ENCODE measurements at regions not wholly inside any gene's neighbourhood (a gene's known extent, or its start where the extent isn't known, plus 50 kb on each side); places are given as distances from the start of the nearest gene placed in this dataset.

DNA sequence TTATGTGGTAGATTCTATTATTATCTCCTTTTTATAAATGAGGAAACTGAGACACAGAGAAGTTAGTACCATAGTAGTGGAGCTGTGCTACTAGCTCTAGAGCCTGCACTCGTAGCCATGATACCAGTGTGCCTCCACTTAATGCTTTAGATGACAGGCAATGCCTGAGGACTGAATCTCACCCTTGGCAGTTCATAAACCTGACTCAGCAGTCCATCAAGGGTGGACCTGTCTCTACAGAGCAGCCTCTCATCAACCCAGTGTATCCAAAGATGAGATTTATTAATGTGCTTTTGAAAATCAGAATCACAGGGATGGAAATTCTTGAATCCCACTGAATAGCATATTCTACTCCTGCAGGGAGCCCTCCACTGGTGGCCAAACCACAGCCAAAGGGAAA, 483.2 kb upstream of the DIPK2B start:
- TF ChIP-seq, protein P1, sequence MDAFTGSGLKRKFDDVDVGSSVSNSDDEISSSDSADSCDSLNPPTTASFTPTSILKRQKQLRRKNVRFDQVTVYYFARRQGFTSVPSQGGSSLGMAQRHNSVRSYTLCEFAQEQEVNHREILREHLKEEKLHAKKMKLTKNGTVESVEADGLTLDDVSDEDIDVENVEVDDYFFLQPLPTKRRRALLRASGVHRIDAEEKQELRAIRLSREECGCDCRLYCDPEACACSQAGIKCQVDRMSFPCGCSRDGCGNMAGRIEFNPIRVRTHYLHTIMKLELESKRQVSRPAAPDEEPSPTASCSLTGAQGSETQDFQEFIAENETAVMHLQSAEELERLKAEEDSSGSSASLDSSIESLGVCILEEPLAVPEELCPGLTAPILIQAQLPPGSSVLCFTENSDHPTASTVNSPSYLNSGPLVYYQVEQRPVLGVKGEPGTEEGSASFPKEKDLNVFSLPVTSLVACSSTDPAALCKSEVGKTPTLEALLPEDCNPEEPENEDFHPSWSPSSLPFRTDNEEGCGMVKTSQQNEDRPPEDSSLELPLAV (CRISPR knock-in tag; conservative IDR thresholded peaks at IDR 0.05; ENCODE audit: low read depth), result no peak
- TF ChIP-seq, protein P2, sequence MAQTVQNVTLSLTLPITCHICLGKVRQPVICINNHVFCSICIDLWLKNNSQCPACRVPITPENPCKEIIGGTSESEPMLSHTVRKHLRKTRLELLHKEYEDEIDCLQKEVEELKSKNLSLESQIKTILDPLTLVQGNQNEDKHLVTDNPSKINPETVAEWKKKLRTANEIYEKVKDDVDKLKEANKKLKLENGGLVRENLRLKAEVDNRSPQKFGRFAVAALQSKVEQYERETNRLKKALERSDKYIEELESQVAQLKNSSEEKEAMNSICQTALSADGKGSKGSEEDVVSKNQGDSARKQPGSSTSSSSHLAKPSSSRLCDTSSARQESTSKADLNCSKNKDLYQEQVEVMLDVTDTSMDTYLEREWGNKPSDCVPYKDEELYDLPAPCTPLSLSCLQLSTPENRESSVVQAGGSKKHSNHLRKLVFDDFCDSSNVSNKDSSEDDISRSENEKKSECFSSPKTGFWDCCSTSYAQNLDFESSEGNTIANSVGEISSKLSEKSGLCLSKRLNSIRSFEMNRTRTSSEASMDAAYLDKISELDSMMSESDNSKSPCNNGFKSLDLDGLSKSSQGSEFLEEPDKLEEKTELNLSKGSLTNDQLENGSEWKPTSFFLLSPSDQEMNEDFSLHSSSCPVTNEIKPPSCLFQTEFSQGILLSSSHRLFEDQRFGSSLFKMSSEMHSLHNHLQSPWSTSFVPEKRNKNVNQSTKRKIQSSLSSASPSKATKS (CRISPR knock-in tag; IDR thresholded peaks at IDR 0.05), result no peak
- TF ChIP-seq PRPF4 (IDR thresholded peaks at IDR 0.05; ENCODE audit: low read depth, low read length, poor library complexity, severe bottlenecking) (no peak), MAFK (conservative IDR thresholded peaks at IDR 0.05 in 1 of 2, IDR thresholded peaks at IDR 0.05 in 1 of 2; ENCODE audit: low read length in 2 of 2) (peak in 1 of 2 experiments; percentile 52; a peak in 2 of 4 replicates), ZSCAN29 (CRISPR knock-in tag; conservative IDR thresholded peaks at IDR 0.05) (no peak), SMAD1 (CRISPR knock-in tag; IDR thresholded peaks at IDR 0.05; ENCODE audit: borderline replicate concordance, low read depth) (no peak), SNAI1 (CRISPR knock-in tag; IDR thresholded peaks at IDR 0.05; ENCODE audit: borderline replicate concordance) (no peak), POLR2AphosphoS2 (IDR thresholded peaks at IDR 0.05; ENCODE audit: low read depth, low read length) (no peak), ZBTB1 (CRISPR knock-in tag; IDR thresholded peaks at IDR 0.05; ENCODE audit: borderline replicate concordance) (no peak)
- TF ChIP-seq, protein P3, sequence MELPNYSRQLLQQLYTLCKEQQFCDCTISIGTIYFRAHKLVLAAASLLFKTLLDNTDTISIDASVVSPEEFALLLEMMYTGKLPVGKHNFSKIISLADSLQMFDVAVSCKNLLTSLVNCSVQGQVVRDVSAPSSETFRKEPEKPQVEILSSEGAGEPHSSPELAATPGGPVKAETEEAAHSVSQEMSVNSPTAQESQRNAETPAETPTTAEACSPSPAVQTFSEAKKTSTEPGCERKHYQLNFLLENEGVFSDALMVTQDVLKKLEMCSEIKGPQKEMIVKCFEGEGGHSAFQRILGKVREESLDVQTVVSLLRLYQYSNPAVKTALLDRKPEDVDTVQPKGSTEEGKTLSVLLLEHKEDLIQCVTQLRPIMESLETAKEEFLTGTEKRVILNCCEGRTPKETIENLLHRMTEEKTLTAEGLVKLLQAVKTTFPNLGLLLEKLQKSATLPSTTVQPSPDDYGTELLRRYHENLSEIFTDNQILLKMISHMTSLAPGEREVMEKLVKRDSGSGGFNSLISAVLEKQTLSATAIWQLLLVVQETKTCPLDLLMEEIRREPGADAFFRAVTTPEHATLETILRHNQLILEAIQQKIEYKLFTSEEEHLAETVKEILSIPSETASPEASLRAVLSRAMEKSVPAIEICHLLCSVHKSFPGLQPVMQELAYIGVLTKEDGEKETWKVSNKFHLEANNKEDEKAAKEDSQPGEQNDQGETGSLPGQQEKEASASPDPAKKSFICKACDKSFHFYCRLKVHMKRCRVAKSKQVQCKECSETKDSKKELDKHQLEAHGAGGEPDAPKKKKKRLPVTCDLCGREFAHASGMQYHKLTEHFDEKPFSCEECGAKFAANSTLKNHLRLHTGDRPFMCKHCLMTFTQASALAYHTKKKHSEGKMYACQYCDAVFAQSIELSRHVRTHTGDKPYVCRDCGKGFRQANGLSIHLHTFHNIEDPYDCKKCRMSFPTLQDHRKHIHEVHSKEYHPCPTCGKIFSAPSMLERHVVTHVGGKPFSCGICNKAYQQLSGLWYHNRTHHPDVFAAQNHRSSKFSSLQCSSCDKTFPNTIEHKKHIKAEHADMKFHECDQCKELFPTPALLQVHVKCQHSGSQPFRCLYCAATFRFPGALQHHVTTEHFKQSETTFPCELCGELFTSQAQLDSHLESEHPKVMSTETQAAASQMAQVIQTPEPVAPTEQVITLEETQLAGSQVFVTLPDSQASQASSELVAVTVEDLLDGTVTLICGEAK (IDR thresholded peaks at IDR 0.05), result no peak
- TF ChIP-seq, protein P3 (CRISPR knock-in tag; IDR thresholded peaks at IDR 0.05), result no peak
- TF ChIP-seq, protein P4, sequence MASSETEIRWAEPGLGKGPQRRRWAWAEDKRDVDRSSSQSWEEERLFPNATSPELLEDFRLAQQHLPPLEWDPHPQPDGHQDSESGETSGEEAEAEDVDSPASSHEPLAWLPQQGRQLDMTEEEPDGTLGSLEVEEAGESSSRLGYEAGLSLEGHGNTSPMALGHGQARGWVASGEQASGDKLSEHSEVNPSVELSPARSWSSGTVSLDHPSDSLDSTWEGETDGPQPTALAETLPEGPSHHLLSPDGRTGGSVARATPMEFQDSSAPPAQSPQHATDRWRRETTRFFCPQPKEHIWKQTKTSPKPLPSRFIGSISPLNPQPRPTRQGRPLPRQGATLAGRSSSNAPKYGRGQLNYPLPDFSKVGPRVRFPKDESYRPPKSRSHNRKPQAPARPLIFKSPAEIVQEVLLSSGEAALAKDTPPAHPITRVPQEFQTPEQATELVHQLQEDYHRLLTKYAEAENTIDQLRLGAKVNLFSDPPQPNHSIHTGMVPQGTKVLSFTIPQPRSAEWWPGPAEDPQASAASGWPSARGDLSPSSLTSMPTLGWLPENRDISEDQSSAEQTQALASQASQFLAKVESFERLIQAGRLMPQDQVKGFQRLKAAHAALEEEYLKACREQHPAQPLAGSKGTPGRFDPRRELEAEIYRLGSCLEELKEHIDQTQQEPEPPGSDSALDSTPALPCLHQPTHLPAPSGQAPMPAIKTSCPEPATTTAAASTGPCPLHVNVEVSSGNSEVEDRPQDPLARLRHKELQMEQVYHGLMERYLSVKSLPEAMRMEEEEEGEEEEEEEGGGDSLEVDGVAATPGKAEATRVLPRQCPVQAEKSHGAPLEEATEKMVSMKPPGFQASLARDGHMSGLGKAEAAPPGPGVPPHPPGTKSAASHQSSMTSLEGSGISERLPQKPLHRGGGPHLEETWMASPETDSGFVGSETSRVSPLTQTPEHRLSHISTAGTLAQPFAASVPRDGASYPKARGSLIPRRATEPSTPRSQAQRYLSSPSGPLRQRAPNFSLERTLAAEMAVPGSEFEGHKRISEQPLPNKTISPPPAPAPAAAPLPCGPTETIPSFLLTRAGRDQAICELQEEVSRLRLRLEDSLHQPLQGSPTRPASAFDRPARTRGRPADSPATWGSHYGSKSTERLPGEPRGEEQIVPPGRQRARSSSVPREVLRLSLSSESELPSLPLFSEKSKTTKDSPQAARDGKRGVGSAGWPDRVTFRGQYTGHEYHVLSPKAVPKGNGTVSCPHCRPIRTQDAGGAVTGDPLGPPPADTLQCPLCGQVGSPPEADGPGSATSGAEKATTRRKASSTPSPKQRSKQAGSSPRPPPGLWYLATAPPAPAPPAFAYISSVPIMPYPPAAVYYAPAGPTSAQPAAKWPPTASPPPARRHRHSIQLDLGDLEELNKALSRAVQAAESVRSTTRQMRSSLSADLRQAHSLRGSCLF (CRISPR knock-in tag; IDR thresholded peaks at IDR 0.05; ENCODE audit: borderline replicate concordance), result no peak
- TF ChIP-seq, protein P5, sequence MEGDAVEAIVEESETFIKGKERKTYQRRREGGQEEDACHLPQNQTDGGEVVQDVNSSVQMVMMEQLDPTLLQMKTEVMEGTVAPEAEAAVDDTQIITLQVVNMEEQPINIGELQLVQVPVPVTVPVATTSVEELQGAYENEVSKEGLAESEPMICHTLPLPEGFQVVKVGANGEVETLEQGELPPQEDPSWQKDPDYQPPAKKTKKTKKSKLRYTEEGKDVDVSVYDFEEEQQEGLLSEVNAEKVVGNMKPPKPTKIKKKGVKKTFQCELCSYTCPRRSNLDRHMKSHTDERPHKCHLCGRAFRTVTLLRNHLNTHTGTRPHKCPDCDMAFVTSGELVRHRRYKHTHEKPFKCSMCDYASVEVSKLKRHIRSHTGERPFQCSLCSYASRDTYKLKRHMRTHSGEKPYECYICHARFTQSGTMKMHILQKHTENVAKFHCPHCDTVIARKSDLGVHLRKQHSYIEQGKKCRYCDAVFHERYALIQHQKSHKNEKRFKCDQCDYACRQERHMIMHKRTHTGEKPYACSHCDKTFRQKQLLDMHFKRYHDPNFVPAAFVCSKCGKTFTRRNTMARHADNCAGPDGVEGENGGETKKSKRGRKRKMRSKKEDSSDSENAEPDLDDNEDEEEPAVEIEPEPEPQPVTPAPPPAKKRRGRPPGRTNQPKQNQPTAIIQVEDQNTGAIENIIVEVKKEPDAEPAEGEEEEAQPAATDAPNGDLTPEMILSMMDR (CRISPR knock-in tag; IDR thresholded peaks at IDR 0.05), result no peak
